Urothelium cell line (cell line): ENCODE measurements at regions not wholly inside any gene's neighbourhood (a gene's known extent, or its start where the extent isn't known, plus 50 kb on each side); places are given as distances from the start of the nearest gene placed in this dataset.
A peak's percentile ranks its signal among the peaks of the same experiment; 100 is the strongest.

Experiments used
- DNase-seq: peaks from one replicate; pipeline ENCODE4 v3.0.0; 2011; ENCODE audit warnings: low spot score, mixed read lengths
- FAIRE-seq: peaks from 2 replicates; lab custom pipeline; 2011; peaks lifted over from hg19 to GRCh38; lab: Jason Lieb, UNC

DNA sequence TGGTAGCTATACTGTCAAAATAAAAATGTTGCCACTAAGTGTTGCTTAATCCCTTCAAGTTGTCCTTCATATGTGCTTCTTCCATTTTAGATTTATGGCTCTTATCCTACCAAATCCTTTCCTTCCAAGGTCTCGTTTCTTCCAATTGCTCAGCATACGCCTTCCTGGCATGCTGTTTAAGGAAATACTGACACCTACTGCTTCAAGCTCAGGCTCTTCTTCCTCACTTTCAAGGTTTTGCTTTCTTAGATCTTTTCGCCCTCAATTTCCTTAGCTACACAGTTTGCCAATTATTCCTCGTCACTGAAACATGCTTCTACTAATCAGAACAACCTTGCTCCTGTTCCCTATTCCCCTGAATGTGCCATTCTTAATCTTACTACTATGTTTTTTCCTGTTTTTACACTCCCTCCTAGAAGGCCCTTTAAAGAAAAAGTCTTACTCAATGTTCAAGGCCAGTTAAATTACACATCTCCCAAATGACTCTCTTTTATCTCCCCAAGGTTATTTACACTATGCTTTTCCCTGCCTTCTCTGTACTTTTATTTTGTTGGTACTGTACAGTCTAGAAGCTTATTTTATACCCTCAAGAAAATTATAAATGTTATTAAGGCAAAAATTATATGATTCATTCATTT is 343.1 kb downstream of the MZT1 start:
- no peak for FAIRE-seq
- DNase-seq, result no peak

DNA sequence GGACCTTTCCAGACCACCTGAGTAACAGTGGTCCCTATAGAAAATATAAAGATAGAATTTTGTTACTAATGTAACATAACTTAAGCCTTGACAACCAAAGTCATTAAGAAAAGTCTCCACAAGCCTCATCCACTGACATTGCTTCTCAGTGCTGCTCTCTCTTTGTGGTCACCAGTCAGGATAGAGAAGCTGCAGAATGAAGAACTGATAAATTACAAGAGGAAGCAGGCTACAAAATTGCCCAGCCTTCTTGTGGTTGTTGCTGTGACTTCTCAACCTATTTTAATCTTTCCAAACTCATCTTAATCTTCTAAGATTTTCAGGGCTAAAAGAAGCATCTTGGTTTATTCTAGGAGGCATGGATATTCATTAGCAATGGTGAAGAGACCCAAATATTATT is 343.8 kb downstream of the MZT1 start:
- DNase-seq (no peak), FAIRE-seq (no peak)

DNA sequence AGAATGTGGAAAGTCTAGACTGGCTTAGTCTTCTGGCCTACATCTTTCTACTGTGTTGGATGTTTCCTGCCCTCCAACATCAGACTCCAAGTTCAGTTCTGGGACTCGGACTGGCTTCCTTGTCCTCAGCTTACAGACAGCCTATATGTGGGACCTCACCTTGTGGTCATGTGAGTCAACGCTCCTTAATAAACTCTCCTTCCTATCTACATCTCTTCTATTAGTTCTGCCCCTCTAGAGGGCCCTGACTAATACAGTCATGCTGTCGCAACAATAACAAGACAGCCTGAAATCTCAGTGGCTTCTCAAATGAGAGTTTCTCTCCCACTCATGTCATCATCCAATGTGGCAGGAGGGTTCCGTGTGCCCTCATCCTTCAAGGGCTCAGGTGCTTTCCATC is 347.8 kb downstream of the MZT1 start:
- FAIRE-seq, result no peak
- DNase-seq, result no peak

DNA sequence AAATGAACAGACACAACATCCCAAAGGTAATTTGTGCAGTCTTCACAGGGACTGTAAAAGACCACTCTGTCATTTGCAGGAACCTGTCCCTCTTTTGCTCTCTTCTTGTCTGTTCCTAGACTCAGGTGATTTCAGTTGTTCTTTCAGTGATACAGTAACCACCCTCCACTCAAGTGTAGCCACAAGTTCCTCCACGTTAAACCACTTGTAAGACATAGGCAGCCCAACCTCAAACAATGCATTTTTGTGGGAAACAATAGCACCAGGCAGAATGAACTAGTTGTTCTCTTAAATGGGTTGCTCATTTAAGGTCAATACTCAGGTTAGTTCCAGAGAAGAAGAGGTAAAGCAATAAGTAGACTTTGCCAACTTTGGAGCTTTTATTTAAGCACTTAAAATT is 359.4 kb downstream of the MZT1 start:
- no peak for DNase-seq
- FAIRE-seq, result no peak

DNA sequence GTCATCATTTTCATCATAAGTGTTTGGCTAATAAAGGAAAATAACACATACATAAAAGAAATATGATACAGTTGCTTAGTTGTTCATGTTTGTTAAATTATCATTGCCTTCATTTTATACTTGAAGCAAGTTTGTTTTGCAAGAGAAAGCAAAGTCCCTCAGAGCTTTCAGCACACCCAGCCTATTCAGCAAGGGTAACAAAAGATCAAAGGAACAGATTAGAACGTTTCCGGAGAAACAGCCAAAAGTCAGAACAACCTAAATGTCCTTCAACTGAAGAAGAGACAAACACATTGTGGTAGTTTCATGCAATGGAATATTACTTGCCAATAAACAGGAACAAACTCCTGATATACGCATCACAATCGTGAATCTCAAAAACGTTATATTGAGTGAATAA is 380.7 kb downstream of the MZT1 start:
- no peak for DNase-seq
- FAIRE-seq, result no peak

DNA sequence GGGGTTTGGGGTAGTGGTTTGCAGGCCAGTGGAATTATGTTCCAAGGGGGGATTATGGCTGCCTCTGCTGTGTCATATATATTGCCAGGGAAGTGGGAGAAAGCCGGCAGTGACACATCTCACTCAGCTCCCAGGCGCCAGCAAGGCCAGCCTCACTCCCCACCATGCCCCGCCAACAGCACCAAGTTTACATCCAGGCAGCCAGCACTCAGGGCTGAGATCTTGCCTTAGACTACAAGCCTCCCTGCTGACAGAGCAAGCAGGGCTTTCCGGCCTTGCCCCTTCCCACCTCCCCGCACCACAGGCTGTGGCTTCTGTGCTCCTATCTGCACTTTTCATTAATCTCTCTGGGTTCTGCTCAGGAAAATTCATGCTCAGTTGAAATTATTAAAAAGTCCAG is 385.1 kb downstream of the MZT1 start:
- no peak for FAIRE-seq
- no peak for DNase-seq

DNA sequence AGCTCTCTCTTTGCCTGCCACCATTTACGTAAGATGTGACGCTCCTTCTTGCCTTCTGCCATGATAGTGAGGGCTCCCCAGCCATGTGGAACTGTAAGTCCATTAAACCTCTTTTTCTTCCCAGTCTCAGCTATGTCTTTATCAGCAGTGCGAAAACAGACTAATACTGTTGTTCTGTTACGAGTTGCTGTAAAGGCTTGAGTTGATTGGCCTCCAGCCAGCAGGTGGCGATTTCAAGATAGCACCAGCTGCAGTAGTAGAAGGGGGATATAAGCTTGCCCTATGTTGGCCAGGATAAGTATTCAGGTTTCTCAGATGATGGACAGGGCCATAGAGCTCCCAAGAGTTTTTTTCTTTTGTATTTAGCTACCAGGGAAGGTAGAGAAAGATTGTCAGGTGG is 385.5 kb downstream of the MZT1 start:
- no peak for DNase-seq
- FAIRE-seq, result no peak

DNA sequence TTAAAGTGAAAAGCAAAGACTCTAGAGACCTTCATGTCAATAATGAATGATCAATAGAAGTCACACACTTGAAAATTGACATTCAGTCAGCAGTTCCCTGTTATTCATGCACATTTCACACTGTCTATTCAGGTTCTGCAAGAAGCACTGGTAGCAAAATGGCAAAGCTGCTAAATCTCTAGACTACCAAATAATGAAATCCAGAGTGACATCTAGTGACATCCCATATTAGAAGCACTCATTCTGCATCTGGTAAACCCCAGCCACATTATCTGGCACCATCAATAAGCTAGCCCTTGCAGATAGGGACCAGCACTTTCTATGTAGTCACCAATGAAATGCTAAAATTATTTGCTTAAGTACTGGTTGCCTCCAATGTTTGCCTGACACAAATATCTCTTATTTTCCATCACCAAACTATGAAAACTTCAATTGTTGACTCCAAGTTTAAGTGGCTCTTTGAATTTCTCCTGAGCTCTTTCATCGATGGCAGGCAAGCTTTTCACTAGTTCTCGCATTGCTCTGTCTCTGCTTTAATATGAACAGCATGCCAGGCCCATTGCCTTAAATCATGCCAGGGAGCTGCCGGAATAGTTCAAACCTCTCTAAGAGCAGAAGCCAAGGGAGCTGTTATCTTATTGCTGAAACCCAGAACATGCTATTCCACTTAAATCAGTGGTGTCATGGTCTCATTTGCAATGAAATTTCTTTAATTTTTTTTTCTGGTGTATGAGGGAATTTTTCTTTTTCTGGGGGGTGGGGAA is 409.9 kb downstream of the MZT1 start:
- FAIRE-seq (no peak), DNase-seq (no peak)

DNA sequence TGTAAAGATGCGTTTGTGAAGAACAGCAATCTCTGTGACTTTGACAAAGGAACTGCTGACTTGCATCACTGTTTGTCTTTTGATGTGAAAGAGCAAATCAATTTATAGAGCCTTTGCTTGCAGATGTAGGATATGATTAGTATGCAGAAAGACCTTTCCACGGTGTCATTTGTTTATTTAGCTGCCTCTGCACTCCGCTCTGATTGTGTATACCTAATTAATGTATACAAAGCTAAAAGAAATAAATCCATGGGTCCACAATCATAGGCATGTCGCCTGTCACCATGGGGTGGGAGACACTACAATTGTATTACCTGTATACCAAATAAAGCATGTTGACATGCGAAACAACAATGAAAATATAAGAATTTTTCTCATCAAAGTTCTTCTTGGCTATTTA is 410.7 kb downstream of the MZT1 start:
- DNase-seq (no peak), FAIRE-seq (no peak)

DNA sequence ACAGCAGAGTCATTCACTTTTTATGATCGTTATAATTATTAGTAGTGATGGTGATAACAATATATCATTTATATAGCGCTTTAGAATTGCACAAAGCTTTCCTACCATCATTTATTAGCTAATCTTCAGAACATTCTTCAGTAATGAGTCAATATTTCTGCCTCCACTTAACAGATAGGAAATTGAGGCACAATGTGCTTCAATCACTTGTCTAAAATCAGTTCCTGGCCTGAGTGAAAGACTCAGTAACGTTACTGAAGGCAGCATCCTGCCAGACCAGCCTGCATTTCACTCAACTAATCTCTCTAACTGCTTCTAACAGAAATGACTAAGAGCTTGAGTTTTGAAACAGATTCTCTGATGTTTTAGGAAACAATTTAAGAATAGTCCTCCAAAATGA is 412.1 kb downstream of the MZT1 start:
- FAIRE-seq (no peak), DNase-seq (no peak)

DNA sequence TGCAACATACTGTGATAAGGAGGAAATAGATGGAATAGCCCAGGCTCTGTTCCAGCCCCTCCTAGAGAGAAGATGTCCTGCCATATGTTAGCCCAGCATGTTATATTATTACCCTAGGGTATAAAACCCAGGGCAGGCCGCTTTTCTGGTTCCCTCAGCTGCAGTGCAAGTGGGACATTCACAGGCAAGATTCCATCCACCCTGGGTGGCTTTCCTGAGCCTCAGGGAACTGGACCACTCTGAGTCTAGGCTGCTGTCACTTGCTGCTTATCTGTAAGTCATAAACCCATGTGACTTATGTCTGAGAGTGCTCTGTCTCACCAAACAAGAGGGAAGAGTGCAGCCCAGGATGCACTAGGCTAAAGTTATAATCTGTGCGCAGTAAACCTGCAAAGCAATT is 413.2 kb downstream of the MZT1 start:
- no peak for DNase-seq
- FAIRE-seq, result no peak

DNA sequence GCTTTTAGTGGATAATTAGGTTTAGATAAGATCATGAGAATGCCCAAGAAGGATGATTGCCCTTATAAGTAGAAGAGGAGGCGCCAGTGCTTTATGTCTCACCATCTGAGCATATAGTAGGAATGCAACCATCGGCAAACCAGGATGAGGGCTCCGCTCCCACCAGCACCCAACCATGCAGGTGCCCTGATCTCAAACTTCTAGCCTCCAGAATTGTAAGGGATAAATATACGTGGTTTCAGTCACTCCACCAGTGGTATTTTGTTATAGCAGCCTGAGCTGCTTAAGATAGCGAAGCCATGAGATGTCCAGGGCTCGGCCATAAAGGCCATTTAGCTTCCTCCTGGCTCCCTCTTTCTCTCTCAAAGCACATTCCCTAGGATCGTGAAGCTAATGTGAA is 413.9 kb downstream of the MZT1 start:
- no peak for DNase-seq
- no peak for FAIRE-seq

DNA sequence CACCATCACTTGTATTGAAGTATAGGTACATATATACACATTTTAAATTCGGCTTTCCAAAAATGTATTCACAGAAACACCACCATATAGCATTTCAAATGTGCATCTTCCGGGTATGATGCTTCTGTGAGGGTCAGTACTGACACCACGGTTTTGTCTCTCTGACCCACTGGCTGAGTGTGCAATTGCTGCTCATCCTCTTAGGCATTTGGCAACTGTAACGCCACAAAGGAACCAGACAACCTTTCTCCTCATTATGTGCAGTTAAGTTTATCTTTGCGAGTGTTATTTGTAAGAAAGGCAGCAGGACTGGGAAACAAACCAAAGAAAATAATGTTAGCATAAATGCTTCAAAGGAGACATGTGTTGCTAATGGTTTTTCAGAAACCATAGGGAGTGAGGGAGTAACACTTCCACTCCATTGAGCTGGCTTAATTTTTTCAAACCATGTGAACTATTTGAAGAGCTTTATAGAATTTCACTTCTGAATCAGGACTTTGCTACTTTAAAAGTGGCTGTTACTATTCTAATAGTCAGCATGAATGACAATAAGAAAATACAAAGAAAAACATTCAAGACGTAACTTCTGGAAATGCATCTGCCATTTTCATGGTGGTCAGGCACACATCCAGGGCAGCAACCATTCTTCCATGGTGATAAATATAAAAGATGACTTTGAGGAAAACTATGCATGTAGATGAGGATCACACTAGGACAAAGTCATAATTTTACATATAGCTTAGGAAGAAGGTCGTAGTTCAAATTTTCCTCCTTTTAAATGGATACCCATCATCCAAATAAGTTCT is 423.3 kb downstream of the MZT1 start:
- FAIRE-seq (no peak), DNase-seq (no peak)

DNA sequence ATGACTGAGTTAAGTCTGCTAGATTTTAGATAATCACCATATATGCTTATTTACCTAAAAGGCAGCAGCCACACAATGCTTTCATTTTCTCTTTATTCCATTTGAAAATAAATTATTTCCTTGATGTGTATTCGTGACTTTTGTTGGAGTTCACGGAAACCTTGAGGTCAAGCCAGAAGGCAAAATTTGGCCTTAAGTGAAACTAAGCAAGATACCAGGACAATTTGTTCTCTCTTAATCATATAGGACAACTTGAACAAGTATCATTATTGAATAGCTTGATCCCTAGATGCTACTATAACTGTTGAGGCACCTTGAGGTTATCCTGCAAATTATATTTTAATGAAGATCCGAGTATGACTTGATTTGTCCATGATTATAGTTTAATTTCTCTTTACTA is 429.2 kb upstream of the DACH1 start:
- no peak for FAIRE-seq
- no peak for DNase-seq

DNA sequence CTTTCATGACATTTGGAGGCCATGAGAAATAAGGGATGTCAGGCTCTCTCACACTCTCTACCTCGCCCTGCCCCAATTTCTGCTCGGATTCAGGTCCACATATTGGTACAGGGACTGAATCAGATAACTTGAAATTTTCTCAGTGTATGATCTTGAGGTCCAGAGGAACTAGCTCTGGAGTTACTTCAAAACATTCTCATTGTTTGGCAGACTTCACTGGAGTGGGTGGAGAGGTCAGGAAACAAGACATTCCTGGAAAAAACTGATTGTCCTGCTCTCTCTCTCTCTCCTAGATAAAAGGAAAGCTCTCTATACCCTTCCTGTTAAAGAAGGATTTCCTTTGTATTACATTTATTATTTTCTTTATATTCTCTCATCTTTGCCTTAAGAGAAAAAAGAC is 428.1 kb upstream of the DACH1 start:
- FAIRE-seq, result no peak
- DNase-seq, result no peak

DNA sequence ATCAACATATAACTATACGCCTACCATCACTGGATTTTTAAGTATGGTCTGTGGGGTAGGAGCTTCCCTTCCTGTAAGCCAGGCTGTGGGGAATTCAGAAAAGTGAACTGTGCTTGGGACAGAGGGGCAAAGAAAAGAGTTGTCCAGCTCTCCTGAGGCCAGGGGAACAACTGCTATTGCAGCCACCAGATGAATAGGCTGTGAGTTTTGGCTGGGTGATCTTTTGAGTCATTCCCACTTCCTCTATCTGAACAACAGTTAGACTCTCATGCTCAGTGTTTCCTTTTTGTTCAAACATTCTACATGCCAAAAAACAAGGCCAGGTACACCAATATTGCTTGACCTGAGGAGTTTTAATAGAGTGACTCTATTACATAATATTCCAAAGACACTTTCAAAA is 426.2 kb upstream of the DACH1 start:
- DNase-seq, result no peak
- no peak for FAIRE-seq

DNA sequence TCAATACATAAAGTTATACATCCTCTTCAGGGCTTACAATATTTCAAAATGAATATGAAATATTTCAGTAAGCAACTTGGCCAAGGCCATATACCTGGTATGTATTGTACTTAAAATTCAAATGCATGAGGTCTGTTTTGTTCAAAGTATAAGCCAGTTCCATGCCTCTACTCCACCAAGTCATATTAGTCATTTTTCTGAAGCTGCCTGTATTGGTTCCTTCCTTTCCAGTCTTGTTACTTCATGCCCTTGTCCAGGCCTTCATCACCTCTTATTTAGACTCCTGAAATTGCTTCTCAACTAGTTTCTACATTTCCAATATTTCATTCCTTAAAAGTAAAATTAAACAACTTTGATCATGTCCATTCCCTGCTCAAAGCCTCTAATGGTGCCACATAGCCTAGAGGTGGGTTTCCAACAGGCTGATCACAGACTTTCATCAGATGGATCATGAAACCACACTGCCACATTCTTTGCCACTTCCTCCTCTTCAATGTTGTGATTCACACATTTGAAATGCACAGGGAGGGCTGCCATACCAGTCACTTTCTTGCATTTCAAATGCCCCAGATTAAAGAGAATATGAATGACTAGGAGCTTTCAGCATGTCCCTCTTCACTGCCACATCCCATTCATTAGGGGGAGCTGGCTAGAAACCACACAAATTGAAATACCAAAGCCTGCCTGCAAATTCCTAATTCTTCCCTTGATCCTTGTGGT is 424.1 kb upstream of the DACH1 start:
- DNase-seq (peak; percentile 50), FAIRE-seq (no peak)

DNA sequence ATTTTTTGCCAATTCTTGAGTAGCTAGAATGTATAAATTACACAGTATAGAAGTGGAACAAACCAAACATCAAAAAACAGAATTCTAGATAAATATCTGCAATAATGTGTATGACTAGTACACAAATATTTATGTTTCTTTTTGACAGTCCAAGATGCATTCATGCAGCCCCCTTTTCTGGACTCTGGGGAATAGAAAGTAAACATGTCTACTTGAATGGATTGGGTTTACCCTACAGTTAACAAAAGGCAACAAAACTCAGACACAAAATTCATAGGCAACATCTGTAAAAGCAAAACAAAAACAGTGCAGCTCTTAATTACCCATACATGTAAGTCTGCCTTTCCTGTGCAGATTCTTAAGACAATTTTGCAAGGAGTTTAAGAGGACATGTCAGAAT is 419.4 kb upstream of the DACH1 start:
- DNase-seq, result no peak

DNA sequence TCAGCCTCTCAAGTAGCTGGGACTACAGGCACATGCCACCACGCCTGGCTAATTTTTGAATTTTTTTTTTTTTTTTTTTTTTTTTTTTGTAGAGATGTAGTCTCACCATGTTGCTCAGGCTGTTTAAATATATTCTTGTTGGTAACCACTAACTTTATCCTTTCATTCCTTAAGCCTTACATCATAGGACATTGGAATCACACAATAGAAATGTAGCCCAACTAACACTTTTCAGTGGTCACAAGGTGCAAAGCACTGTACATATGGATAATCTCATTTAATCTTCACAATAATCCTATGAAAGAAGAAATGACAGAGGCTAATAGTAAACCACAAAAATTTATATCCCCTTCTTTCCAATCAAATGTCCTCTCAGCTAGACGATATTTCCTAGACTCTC is 417.8 kb upstream of the DACH1 start:
- DNase-seq (no peak), FAIRE-seq (no peak)

More for the DNA sequence above, 419.4 kb upstream of the DACH1 start:
- FAIRE-seq, result no peak

DNA sequence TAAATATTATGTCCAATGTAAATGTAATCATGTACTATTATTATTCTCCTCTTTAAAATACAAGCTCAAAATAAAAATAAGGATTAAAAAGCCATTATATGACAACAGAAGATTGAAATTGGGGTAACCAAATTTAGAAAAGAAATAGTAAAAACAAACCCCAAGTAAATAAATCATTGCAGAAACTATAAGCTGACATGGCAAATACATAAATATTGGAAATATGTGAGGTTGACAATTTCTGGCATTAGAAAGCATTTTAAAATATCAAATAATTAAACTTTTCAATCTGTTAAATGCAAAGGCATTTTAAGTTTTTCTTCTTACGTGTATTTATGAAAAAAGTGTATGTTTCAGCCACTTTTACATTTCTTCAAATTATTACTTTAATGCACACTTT is 394.7 kb upstream of the DACH1 start:
- no peak for FAIRE-seq
- DNase-seq, result no peak

DNA sequence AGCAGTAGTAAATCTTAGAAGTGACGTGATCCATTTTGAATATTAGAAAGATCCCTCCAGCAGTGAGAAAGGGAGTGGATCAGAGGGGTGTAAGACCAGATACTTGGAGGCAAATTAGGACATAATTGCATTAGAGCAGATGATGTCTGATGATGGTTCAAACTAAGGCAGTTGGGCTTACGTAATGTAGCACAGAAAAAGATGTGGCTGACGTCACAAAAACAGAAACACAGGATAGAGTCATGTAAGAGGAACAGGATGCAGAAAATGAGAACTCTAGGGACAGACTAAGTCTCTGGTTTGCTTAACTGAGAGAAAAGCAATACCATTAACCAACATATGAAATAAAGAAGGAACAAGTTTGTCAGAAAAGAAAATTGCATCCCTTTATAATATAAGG is 392.5 kb upstream of the DACH1 start:
- no peak for FAIRE-seq
- DNase-seq, result no peak
